Fibroblast of skin of right biceps (primary cell): ENCODE measurements at regions not wholly inside any gene's neighbourhood (a gene's known extent, or its start where the extent isn't known, plus 50 kb on each side); places are given as distances from the start of the nearest gene placed in this dataset.
"Not testable (repeated sequence)": the region's sequence is repeated elsewhere in the genome, so short reads cannot be mapped to it uniquely, and the experiment has no call there.

Experiments used
- DNase-seq: peaks from one replicate; pipeline ENCODE4 v3.0.0-alpha.2; 2013

DNA sequence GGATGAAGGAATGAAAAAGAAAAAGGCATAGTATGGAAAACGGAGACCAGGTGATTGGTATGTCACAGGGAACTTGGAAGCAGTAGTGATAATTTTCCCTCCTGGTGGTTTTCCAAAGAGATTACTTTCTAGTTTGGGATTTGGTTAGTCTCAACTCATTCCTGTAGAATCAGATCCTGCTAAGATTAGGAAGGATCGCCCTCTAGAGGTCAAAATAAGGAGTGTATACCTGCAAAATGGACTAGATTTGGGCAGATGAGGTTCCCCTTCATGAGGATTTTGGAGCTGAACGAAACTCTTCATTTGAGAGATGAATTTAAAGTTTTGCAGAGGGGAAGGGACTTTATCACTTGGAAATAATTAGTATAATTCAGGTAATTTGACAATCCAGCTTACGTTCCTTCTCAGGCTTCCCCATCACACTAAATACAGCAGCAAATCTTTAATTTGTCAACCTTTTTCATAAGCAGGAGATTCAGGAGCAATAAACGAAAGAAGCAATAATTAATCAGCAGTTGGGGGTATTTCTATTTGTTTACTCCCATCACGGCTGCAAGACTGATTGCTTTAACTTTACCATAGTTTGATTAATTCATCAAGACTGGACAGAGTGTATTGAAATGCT, 65.2 kb downstream of the CCDC195 start:
- DNase-seq, result peak; percentile 47

DNA sequence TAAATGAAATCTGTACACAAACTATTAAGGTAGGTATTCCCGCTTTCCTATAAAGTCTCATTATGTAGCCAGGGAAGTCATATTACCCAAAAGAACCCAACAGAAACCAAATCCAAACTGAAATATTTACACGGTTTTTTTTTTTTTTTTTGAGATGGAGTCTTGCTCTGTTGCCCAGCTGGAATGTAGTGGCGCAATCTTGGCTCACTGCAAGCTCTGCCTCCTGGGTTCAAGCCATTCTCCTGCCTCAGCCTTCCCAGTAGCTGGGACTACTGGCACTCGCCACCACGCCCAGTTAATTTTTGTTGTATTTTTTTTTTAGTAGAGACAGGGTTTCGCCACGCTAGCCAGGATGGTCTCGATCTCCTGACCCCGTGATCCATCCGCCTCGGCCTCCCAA, 62.5 kb upstream of the CUL3 start:
- not testable (repeated sequence) for DNase-seq

DNA sequence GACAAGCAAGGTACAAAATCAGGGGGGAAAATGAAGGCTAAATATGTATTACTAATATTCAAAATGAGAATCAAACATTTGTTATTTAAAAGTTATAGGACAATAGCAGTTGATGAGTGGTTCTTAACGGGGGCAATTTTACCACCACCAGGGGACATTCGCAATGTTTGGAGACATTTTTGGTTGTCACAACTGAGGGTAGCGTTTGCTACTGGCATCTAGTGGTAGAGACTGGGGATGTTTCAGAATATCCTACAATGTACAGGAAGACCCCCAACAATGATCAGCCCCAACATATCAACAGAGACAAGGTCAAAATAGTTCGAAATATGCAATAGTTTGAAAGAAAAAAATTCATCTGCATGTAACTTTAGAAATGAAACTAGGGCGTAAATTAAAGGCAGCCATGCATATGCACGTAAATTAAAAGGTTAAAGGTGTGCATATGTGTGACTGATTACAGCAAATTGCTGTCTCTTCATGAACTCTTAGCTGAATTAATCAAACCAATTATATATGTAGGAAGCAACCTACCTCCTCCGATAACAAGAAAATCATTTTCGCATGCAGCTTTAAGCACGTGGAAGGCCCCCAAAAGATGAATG, 61.2 kb upstream of the CUL3 start:
- peak; percentile 24 for DNase-seq

DNA sequence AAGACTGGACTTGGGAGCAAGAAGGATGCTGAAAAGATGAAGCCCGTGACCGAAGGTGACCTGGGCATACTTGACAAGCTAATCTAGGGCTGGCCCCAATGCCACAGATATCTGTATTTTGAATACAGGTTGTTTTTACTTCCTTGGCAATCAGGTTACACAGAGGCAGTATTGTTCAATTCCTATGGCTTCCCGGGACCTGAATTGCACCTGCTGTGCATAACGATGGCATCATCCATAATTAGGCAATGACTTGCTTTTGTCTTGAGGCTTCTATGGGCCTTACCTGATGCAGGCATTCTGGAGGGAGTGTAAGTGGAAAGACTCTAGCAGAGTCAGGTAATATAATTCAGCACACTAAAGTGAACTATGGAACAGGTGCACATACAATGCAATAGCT, 60.6 kb upstream of the CUL3 start:
- no peak for DNase-seq

DNA sequence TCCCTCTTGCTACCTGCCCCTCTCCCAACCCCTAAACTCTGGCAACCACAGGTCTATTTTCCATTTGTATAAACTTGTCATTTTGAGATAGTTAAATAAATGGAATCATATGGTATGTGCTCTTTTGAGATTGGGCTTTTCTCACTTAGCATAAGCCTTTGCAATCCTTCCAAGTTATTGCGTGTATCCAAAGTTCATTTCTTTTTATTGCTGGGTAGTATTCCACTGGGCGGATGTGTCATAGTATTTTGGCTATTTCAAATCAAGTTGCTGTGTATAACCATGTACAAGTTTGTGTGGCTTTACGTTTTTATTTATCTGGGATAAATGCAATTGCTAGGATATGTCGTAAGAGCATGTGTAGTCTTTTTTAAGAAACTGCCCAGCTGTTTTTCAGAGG, 55.5 kb upstream of the CUL3 start:
- no peak for DNase-seq

DNA sequence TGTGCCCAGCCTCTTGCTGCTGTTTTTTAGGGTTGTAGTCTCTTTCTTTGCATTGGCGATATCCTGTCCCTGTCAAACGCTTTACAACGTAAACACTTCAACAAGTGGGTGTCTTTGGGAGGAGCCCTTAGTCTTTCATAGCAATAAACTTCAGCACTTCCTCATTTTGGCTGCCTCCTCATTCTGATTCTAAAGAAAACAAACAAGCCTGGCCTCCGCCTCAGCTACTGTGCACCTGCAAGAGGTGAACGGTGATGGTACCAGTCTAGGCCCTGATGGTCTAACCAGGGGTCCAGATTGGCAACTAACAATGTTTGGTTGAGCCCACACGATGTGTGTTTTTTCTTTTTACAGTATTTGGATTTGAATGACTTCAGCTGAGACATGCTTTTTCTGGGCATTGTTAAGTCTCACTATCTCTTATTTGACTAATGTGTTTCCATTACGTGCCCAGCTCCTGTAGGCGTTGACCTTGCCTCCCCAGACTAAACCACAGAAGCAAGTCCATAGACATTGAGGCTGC, 53.2 kb upstream of the CUL3 start:
- no peak for DNase-seq
